Fibroblast of villous mesenchyme (primary cell): ENCODE measurements at regions not wholly inside any gene's neighbourhood (a gene's known extent, or its start where the extent isn't known, plus 50 kb on each side); places are given as distances from the start of the nearest gene placed in this dataset.
"Not testable (repeated sequence)": the region's sequence is repeated elsewhere in the genome, so short reads cannot be mapped to it uniquely, and the experiment has no call there.

Experiments
- DNase-seq: peaks from one replicate; pipeline ENCODE4 v3.0.0-alpha.2; 2010; ENCODE audit warnings: low read depth
- H3K4me3 ChIP-seq: 2 replicates; pipeline ENCODE4 v1.5.1; 2011; ENCODE audit warnings: low read depth, mild to moderate bottlenecking, low read length
- TF ChIP-seq, protein P1 (sequence below): IDR thresholded peaks from 2 replicates; pipeline ENCODE4 v1.5.1; 2012; ENCODE audit warnings: low read depth, mild to moderate bottlenecking, low read length; ENCODE audit not compliant: insufficient read depth

DNA sequence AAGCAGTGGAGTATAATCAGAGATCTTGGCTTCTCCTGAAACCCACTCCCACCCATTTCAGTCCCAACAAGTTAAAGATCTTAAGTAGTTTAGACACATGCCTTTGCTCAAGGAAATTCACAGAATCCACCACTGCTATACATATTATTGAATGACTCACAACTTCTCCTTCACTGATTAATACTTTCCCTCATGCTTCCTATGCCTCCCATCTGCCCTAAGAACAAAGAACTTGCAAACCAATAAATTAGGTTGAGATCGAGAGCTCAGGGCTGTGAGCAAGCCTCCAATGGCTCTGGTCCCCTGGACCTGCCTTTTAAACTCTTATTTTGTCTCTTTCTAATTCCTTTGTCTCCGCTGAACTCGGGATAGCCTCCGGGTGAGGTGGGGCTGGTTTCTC lies 101.6 kb downstream of the HSFY2 start:
- TF ChIP-seq, protein P1, sequence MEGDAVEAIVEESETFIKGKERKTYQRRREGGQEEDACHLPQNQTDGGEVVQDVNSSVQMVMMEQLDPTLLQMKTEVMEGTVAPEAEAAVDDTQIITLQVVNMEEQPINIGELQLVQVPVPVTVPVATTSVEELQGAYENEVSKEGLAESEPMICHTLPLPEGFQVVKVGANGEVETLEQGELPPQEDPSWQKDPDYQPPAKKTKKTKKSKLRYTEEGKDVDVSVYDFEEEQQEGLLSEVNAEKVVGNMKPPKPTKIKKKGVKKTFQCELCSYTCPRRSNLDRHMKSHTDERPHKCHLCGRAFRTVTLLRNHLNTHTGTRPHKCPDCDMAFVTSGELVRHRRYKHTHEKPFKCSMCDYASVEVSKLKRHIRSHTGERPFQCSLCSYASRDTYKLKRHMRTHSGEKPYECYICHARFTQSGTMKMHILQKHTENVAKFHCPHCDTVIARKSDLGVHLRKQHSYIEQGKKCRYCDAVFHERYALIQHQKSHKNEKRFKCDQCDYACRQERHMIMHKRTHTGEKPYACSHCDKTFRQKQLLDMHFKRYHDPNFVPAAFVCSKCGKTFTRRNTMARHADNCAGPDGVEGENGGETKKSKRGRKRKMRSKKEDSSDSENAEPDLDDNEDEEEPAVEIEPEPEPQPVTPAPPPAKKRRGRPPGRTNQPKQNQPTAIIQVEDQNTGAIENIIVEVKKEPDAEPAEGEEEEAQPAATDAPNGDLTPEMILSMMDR, result no peak
- no peak overlapping the region for H3K4me3 ChIP-seq
- DNase-seq, result no peak

DNA sequence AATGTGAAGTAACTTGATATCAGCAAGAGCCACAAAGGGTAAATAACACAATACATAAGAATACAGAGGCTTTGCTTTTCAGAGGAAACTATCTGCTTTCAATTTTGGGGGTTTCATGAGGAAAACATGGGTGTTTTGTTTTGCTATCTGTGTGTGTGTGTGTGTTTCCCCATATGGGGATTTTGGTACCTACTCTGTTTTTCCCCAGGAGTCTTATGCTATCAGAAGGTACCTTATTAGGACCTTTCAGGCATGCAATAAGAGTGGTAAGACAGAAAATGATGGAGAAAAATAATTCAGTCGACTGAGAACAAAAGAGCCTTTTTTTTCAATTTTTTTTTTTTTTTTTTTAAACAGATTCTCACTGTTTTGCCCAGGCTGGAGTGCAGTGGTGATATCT lies 87.5 kb downstream of the HSFY2 start:
- not testable (repeated sequence) for DNase-seq, H3K4me3 ChIP-seq

DNA sequence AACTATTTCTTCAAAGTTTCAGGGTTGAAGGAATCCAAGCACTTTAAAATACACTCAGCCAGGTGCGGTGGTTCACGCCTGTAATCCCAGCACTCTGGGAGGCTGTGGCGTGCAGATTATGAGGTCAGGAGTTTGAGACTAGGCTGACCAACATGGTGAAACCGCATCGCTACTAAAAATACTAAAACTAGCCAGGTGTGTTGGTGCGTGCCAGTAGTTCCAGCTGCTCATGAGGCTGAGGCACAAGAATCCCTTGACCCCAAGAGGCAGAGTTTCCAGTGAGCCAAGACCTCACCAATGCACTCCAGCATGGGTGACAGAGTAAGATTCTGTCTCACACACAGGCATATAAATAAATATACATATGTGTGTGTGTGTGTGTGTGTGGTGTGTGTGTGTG lies 85.2 kb downstream of the HSFY2 start:
- not testable (repeated sequence) for DNase-seq, H3K4me3 ChIP-seq

DNA sequence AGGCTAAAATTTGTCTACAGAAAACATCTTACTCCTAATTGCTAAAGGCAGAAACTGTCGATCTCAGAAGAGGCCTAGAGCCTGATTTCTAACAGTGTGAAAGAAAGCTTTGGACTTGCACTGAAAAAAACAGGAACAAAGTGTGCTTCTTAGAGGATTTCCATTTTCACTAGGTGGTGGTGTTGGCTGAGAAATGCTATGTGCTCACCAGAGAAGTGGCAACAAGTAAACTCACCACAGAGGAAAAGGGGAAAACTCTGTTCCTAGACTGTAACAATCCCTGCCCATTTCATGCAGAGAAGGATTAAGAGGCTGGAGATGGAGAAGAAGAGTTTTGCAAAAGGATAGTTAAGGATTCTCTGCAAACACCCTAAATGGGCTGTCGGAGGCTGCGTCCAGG lies 84.1 kb downstream of the HSFY2 start:
- H3K4me3 ChIP-seq, result not testable (repeated sequence)

DNA sequence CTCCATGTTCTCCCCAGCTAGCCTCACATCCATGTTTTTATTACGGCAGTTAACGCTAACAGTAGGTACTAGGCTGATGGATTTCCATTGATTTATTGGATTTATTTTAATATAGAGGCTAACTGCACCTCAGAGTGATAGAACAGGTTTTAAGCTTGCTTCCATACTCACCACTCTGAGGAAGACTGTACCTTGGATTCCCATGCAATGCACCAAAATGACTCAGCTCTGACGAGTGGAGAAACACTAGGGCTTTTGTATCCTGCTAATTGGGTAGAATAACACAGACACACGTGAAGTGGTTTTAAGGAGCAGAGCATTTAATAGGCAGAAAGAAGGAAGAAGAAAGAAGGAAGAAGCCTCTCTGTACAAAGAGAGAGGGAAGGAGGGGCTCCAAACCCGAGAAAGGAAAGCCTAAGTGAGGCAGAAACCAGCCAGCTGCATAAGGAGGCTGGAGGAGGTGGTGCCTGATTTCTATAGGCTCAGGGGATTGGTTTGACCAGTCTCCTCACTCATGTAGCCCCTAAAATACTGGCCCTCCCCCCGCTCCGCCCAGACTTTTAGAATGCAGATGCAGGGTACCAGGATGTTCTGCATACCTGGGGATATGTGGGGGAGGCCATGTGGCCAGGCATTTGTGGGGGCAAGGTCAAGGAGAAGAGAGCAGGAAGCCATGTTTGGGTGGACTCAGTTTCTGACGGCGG lies 83.5 kb downstream of the HSFY2 start:
- not testable (repeated sequence) for H3K4me3 ChIP-seq, DNase-seq

More for the DNA sequence above, 84.1 kb downstream of the HSFY2 start:
- DNase-seq, result not testable (repeated sequence)

DNA sequence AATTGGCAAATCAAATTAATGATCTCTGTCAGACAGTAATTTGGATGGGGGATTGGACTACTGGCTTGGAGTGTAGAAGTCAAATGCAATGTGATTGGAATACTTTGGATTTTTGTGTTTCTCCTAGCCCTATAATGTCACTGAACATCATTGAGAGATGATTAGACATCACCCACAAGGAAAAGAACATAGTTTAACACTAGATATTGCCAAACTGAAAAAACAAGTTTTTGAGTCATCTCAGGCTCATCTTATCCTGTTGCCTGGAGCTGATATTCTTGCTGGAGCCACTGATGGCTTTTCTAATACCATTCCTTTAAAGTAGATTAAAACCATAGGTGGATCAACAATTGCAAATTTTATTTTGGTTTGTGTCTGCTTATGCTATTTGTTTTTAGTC lies 76.7 kb downstream of the HSFY2 start:
- not testable (repeated sequence) for DNase-seq, H3K4me3 ChIP-seq

DNA sequence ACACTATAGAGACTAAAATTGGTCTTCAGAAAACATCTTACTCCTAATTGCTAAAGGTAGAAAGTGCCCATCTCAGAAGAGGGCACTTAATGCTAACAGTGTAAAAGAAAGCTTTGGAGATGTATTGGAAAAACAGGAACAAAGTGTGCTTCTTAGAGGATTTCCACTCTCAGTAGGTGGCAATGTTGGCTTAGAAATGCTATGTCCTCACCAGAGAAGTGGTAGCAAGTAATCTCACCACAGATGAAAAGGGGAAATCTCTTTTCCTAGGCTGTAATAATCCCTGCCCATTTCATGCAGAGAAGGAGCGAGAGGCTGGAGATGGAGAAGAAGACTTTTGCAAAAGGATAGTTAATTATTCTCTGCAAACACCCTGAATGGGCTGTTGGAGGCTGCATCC lies 69.3 kb downstream of the HSFY2 start:
- H3K4me3 ChIP-seq, DNase-seq: not testable (repeated sequence)

DNA sequence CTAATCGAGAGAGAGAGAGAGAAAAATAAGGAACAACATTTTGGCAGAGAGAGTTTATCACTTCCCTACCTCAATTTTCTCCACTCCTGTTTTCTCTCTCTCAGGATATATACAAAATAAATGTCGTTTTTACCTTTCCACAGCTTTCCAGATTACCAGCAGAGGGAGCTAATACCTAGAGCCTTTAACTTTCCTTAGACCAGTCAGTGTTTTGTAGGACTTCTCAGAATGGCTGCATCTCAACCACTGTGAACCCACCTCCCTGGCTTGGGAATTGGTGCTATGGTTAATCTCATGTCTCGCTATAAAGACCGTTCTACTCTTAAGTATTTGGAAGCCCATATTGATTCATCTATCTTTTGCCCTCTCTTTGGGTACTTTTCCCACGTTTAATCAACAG lies 61.8 kb downstream of the HSFY2 start:
- DNase-seq, H3K4me3 ChIP-seq: not testable (repeated sequence)

DNA sequence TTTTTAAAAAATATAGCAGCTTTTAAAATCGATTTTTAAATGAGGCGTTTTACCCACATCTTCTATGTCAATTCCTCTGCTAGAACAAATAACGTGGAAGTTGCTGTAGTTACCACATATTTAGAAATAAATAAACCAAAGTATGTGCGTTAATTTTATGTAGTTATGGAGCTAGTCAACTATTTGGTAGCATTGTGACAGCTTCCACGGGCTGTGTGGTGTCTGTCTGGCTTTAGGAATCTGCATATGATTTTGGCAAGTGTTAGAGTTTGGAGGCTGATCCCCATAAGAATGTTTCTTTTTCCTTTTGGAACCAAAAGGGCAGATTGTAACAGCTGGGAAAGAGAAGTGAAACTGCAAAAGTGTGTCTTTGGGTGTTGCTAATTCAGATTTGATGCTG lies 59.8 kb downstream of the HSFY2 start:
- not testable (repeated sequence) for DNase-seq, H3K4me3 ChIP-seq

DNA sequence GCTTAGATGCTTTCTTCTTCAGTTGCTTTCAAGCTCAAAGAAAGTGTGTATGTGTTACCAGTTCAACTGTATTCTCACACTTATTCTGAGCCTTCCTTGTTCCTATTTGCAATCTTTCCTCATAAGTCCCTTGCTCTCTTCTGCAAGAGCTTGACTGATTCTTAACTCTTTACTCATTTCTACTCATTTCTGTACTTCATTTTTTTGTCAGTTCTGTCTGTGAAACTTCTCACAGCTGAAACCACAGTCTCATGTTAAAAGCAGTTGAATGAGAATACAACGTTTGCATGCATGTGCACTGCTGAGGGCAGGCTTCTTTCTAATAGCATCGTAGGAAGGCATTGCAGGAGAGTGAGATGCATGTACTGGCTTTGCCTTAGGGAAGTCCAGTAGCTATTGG lies 54.8 kb downstream of the HSFY2 start:
- not testable (repeated sequence) for DNase-seq, H3K4me3 ChIP-seq

DNA sequence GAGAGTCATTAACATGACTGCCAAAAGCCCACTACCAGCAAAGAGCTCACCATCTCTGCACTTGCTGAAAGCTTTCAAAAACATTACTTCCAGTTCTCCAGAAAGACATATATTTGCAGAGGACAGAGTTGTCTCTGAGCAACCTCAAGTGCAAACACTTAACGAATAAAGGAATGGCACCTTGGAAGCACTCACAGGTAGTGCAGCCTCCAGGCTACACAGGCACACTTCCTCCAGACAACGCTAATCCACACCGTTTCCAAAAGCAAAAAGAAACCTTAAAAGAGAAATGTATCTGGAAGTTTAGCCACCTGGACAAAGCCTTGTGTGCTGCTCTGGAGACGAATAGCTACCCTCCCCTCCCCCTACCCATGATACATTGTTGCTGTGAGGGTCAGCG lies 53.1 kb downstream of the HSFY2 start:
- H3K4me3 ChIP-seq, DNase-seq: not testable (repeated sequence)
